NCI-H1092 (cell line): ENCODE measurements at regions not wholly inside any gene's neighbourhood (a gene's known extent, or its start where the extent isn't known, plus 50 kb on each side); places are given as distances from the start of the nearest gene placed in this dataset.

Experiments used
- DNase-seq: peaks from one replicate; lab custom pipeline; 2025; lab: John Stamatoyannopoulos, UW

- DNase-seq, result no peak
These were observed 100.2 kb upstream of the FOXF1 start for GRCh38 chr16:86410081-86410480.

- no peak for DNase-seq
These were observed 99.8 kb upstream of the FOXF1 start for GRCh38 chr16:86410529-86410928.

GRCh38 chr16:86411897-86412296, 98.4 kb upstream of the FOXF1 start:
- no peak for DNase-seq

GRCh38 chr16:86414991-86415740, 95.2 kb upstream of the FOXF1 start:
- DNase-seq, result no peak

GRCh38 chr16:86418981-86419380, 91.3 kb upstream of the FOXF1 start:
- no peak for DNase-seq

GRCh38 chr16:86419518-86419917, 90.8 kb upstream of the FOXF1 start:
- DNase-seq, result no peak

GRCh38 chr16:86421995-86422394, 88.3 kb upstream of the FOXF1 start:
- DNase-seq, result no peak

GRCh38 chr16:86424398-86424797, 85.9 kb upstream of the FOXF1 start:
- DNase-seq, result no peak

GRCh38 chr16:86424985-86425384, 85.3 kb upstream of the FOXF1 start:
- DNase-seq, result no peak

- DNase-seq, result no peak
These were observed 84.2 kb upstream of the FOXF1 start for GRCh38 chr16:86426063-86426642.

GRCh38 chr16:86427433-86427851, 82.9 kb upstream of the FOXF1 start:
- DNase-seq, result no peak

- no peak for DNase-seq
These were observed 81.4 kb upstream of the FOXF1 start for GRCh38 chr16:86428729-86429517.

GRCh38 chr16:86429663-86430062, 80.7 kb upstream of the FOXF1 start:
- DNase-seq, result no peak

GRCh38 chr16:86430814-86431213, 79.5 kb upstream of the FOXF1 start:
- no peak for DNase-seq

- no peak for DNase-seq
These were observed 78.8 kb upstream of the FOXF1 start for GRCh38 chr16:86431540-86431939.

- no peak for DNase-seq
These were observed 78.3 kb upstream of the FOXF1 start for GRCh38 chr16:86432048-86432447.

- DNase-seq, result no peak
These were observed 77.6 kb upstream of the FOXF1 start for GRCh38 chr16:86432691-86433090.

- DNase-seq, result no peak
These were observed 73.7 kb upstream of the FOXF1 start for GRCh38 chr16:86436466-86437185.

GRCh38 chr16:86437348-86437747, 73.0 kb upstream of the FOXF1 start:
- no peak for DNase-seq

GRCh38 chr16:86442703-86443102, 67.6 kb upstream of the FOXF1 start:
- DNase-seq, result no peak

GRCh38 chr16:86443508-86444147, 66.7 kb upstream of the FOXF1 start:
- no peak for DNase-seq

- DNase-seq, result no peak
These were observed 66.1 kb upstream of the FOXF1 start for GRCh38 chr16:86444261-86444660.
